ENCODE measurements at regions not wholly inside any gene's neighbourhood (a gene's known extent, or its start where the extent isn't known, plus 50 kb on each side); places are given as distances from the start of the nearest gene placed in this dataset.

GRCh38 chr12:18207266-18207665 lies 54.1 kb upstream of the PIK3C2G start:
- Mint-ChIP-seq H3K27ac (ENCODE audit: unreplicated experiment) (no peak overlapping the region), H3K36me3 (ENCODE audit: unreplicated experiment) (peaks cover 1% of the 10 kb centered on the region), H3K4me3 (ENCODE audit: unreplicated experiment) (no peak overlapping the region), H3K4me1 (ENCODE audit: unreplicated experiment) (no peaks in the 10 kb centered on the region), H3K9me3 (ENCODE audit: unreplicated experiment) (no peaks in the 10 kb centered on the region), H3K27me3 (ENCODE audit: unreplicated experiment) (peaks cover 33% of the 10 kb centered on the region)
- no peak for TF ChIP-seq CTCF (IDR thresholded peaks at IDR 0.05)
- no peak for DNase-seq (ENCODE audit: extremely low spot score, unreplicated experiment)

- Mint-ChIP-seq H3K9me3 (ENCODE audit: unreplicated experiment) (no peaks in the 10 kb centered on the region), H3K4me1 (ENCODE audit: unreplicated experiment) (no peaks in the 10 kb centered on the region), H3K4me3 (ENCODE audit: unreplicated experiment) (no peak overlapping the region), H3K36me3 (ENCODE audit: unreplicated experiment) (peaks cover 1% of the 10 kb centered on the region), H3K27ac (ENCODE audit: unreplicated experiment) (no peak overlapping the region), H3K27me3 (ENCODE audit: unreplicated experiment) (peaks cover 30% of the 10 kb centered on the region)
- DNase-seq (ENCODE audit: extremely low spot score, unreplicated experiment): no peak
- TF ChIP-seq CTCF (IDR thresholded peaks at IDR 0.05): no peak
Measured at GRCh38 chr12:18206198-18206597, 55.1 kb upstream of the PIK3C2G start.

- no peak for DNase-seq (ENCODE audit: extremely low spot score, unreplicated experiment)
- Mint-ChIP-seq H3K9me3 (ENCODE audit: unreplicated experiment) (no peaks in the 10 kb centered on the region), H3K27ac (ENCODE audit: unreplicated experiment) (no peak overlapping the region), H3K4me3 (ENCODE audit: unreplicated experiment) (no peak overlapping the region), H3K36me3 (ENCODE audit: unreplicated experiment) (peaks cover 1% of the 10 kb centered on the region), H3K27me3 (ENCODE audit: unreplicated experiment) (peaks cover 22% of the 10 kb centered on the region), H3K4me1 (ENCODE audit: unreplicated experiment) (no peaks in the 10 kb centered on the region)
- no peak for TF ChIP-seq CTCF (IDR thresholded peaks at IDR 0.05)
Measured at GRCh38 chr12:18204053-18204452, 57.3 kb upstream of the PIK3C2G start.

- H3K27ac Mint-ChIP-seq (ENCODE audit: unreplicated experiment): no peak overlapping the region
Measured at GRCh38 chr12:18192119-18192518, 69.2 kb upstream of the PIK3C2G start.

GRCh38 chr12:18183141-18183540 lies 78.2 kb upstream of the PIK3C2G start:
- TF ChIP-seq CTCF (IDR thresholded peaks at IDR 0.05): no peak
- Mint-ChIP-seq H3K27ac (ENCODE audit: unreplicated experiment) (no peak overlapping the region), H3K4me1 (ENCODE audit: unreplicated experiment) (no peaks in the 10 kb centered on the region), H3K27me3 (ENCODE audit: unreplicated experiment) (peaks cover 46% of the 10 kb centered on the region), H3K9me3 (ENCODE audit: unreplicated experiment) (no peaks in the 10 kb centered on the region), H3K36me3 (ENCODE audit: unreplicated experiment) (no peaks in the 10 kb centered on the region), H3K4me3 (ENCODE audit: unreplicated experiment) (no peak overlapping the region)
- DNase-seq (ENCODE audit: extremely low spot score, unreplicated experiment): no peak

More at GRCh38 chr12:18192119-18192518, 69.2 kb upstream of the PIK3C2G start:
- no peak for TF ChIP-seq CTCF (IDR thresholded peaks at IDR 0.05)
- H3K4me3 Mint-ChIP-seq (ENCODE audit: unreplicated experiment): no peak overlapping the region
- H3K36me3 Mint-ChIP-seq (ENCODE audit: unreplicated experiment): no peaks in the 10 kb centered on the region
- H3K4me1 Mint-ChIP-seq (ENCODE audit: unreplicated experiment): no peaks in the 10 kb centered on the region
- H3K9me3 Mint-ChIP-seq (ENCODE audit: unreplicated experiment): no peaks in the 10 kb centered on the region
- H3K27me3 Mint-ChIP-seq (ENCODE audit: unreplicated experiment): peaks cover 29% of the 10 kb centered on the region
- no peak for DNase-seq (ENCODE audit: extremely low spot score, unreplicated experiment)
